GM19351 (cell line): ENCODE measurements at regions not wholly inside any gene's neighbourhood (a gene's known extent, or its start where the extent isn't known, plus 50 kb on each side); places are given as distances from the start of the nearest gene placed in this dataset.

ENCODE experiments used
- ATAC-seq: cut with Tn5 transposase; IDR thresholded peaks from one replicate; pipeline ENCODE4 v1.9.1; 2021; ENCODE audit warnings: mild to moderate bottlenecking, moderate library complexity; ENCODE audit not compliant: unreplicated experiment

DNA sequence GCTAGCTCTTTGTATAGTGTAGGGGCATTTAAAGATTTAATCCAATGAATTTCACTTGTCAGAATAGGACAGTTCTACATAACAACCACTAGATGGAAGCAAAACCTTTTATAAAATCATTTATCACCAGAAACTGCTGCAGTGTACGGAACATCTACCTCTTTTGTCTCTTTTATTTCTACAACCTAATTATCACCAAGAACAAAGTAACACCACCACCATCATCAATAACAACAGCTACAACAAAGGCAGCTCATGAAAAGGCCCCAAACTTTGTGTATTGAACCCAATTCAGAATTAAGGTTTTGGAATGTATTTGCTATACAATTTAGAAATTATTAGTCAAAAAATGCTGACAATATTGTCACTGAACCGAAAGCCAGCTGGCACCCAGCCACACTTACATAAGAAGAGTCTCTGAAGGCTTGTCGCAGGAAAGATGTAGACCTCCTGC is 260.9 kb upstream of the RPS6KA3 start:
- peak; percentile 62 for ATAC-seq

DNA sequence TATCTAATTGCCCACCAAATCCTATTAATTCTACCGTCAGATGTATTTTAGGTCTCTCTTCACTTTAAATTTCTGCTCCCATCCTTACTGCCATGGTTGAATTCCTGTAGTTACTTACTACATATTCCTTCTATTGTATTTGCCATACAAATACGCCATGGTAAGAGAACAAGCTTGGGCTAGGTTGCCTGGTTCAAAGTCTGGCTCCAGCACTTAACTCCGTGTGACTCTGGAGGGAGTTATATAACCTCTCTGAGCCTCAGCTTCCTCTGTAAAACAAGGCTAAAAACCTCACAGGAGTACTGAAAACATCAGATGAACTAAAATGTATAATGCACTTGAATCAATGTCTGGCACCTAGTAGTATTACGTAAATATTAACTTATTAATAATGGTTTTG is 260.3 kb upstream of the RPS6KA3 start:
- ATAC-seq, result no peak

GRCh38 chrX:20523626-20524312 is 257.1 kb upstream of the RPS6KA3 start:
- ATAC-seq, result peak; percentile 53

DNA sequence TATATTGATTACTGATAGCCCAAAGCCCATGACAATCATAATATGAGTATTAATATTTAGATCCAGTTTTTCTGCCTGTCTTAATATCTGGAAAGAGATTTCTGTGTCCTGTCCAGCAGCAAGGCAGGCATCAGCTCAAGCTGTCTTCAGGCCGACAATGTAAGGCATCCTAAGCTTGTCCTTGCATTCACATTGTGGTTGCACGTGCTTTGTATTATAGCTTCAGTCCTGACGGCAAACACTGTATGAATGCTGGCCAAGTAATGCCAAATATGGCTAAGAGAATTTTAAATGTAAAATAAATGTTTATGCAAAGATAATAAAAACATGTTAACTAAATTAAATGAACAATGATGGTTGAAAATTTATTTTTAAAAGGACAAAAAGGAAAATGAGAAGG is 255.7 kb upstream of the RPS6KA3 start:
- ATAC-seq, result no peak

GRCh38 chrX:20521222-20521621 is 254.5 kb upstream of the RPS6KA3 start:
- no peak for ATAC-seq

GRCh38 chrX:20519826-20520225 is 253.1 kb upstream of the RPS6KA3 start:
- ATAC-seq, result no peak

DNA sequence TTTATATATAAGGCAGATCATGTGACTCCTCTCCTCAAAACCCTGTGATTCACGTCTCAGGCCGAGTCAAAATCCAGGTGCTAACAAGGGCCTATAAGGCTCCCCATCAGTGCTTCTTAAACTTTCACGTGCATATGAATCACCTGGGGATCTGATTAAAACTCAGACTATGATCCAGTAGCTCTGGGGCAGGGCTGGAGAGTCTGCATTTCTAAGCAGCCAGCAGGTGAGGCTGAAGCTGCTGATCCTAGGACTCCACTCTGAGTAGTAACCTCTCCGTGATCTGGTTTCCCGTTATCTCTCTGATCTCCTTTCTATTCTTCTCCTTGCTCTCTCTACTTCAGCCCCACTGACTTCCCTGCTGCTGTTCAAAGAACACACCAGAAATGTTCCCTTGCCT is 252.4 kb upstream of the RPS6KA3 start:
- ATAC-seq, result no peak

DNA sequence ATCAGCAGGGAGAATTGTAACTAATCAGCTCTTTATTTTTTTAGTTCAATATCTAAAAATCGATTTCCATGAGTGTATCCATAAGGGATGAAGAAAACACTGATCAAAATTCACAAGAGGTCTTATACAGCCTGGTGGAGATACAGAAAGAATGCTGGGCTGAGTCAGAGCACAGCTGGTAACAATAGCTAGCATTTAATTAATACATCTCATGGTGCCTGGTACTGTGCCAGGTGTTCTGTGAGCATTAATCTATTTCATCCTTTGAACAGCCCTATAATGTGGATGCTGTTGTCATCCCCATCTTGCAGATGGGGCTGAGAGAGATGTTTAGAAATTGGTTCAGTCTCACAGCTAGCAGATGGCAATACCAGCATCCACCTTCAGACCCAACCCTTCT is 250.9 kb upstream of the RPS6KA3 start:
- no peak for ATAC-seq

DNA sequence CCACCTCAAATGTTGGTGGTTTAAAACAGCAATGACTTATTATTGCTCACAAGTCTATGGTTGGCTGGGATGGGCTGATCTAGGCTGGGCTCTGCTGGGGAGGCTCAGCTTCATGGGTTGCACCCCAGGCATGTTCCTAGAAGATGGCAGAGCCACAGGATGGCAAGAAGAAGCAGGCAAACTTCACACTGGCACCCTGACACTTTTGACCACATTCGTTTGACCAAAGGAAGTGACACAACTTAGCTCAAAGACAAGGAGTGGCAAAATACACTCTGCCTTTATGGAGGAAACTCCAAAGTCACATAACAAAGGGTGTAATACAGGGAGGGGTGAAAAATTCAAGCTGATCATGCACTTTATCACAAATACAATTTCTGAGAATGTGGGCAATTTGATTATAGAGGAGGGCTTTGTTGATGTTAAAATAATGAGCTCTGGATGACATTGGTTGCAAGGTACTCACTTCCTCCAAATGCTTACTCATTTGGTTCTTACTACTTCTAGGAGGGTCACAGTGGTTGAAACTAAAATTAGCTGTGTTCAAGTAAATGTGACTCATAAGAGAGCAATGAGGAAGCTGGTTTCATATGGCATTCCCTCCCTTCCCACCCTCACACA is 249.2 kb upstream of the RPS6KA3 start:
- ATAC-seq, result peak; percentile 98

DNA sequence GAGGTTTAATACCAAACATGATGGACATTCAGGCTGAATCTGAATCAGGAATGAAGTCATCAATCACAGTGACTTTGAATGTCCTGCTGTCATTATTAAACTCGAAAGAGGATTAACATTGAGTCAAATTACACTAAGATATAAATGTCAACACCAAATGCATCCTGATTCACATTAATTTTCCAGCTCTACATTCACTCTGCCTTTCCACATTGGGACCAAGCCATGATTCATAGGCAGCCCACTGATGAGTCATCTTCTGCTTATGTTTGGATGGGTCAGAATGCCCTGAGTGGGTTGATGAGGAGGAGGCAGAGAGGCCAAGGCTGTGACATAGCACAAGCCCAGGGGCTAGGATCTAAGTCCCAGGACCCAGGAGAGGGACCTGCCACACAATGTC is 247.6 kb upstream of the RPS6KA3 start:
- no peak for ATAC-seq

DNA sequence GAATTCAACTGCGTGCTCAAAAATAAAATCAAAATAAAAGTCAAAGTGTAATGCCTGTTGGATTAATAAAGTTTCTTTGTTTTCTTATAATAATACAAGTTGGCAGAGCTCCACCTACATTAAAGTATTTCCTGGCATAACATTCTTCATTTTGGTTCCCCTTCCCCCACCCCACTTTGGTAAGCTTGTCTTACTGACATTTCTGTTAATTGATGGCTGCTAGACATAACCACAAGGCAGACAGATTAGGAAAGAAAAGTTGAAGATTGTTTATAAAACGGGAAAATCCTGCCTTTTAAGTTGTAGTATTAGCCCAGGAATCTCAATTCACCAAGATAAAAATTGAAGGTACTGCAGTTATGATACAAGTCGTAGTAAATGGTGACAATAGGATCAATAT is 246.5 kb upstream of the RPS6KA3 start:
- ATAC-seq, result no peak

GRCh38 chrX:20511792-20512191 is 245.1 kb upstream of the RPS6KA3 start:
- no peak for ATAC-seq

DNA sequence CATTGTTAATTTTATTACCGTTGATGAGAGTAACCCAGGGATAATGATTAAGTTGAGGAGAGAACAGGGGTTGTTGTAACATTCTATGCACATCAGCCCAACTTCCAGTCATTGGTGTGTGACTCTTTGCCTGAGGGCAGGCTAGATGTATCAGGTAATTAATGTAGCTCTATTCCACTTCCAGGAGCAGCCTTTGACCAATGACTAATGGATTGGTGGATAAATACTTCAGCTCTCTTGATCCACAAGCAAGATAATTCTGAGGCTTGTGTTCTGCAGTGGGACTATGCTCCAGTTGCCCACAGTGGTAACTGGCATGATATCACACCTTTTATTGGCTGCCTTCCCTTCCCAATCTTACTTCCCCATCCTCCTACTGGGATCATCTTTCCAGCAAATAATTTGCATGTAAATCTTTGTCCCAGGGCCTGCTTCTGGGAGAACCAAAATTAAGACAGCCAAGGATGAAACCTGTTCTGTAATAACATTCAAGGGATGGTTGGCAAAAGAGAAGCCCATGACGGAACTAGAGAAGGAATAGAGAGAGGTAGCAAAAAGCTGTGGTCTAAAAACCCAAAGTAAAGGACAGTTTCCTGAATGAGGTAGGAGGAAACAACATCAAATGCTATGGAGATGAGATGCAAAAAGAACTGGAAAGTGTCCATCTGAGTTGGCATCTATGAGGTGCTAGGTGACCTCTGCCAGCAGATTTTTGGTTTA is 241.4 kb upstream of the RPS6KA3 start:
- no peak for ATAC-seq

DNA sequence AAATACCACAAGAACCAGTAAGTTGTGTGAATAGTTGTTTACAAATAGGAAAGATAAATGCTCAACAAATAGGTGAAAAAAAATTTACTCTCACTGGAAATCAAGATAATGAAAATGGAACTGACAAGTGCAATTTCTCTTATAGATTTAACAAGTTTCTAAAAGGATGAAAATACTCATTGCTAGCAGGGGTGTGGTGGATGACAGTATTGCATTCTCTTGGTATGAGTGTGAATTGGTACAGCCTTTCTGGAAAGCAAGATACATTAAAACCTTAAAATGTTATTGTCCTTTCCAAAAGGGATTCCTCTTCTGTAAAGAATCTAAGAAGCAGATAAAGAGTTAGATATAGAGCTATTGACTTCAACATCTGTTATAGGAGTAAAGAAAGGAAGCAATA is 240.0 kb upstream of the RPS6KA3 start:
- peak; percentile 68 for ATAC-seq

GRCh38 chrX:20500949-20501348 is 234.2 kb upstream of the RPS6KA3 start:
- ATAC-seq, result no peak

GRCh38 chrX:20500171-20500865 is 233.6 kb upstream of the RPS6KA3 start:
- ATAC-seq, result peak; percentile 90

GRCh38 chrX:20499763-20500162 is 233.1 kb upstream of the RPS6KA3 start:
- ATAC-seq, result no peak

- no peak for ATAC-seq
Measured at GRCh38 chrX:20498851-20499635, 232.3 kb upstream of the RPS6KA3 start.

DNA sequence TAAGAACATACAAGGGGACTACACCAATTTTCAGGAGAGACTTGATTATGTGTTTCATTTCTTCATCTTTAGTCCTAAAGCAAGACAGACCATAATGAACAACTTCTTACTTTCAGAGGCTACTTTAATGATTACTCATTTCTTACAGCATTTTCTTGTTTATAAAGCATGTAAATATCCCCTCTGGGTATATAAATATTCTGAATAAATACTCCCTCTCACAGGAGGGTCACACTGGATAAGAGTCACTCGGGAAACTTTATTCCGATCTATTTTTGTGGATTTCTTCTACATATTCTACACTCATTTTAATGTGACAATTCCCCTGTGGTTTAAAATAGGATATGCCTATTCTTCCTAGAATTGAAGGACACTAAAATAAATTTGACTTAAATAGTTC is 228.9 kb upstream of the RPS6KA3 start:
- ATAC-seq, result no peak

GRCh38 chrX:20488473-20488872 is 221.8 kb upstream of the RPS6KA3 start:
- ATAC-seq, result no peak

- ATAC-seq, result no peak
Measured at GRCh38 chrX:20487227-20487626, 220.5 kb upstream of the RPS6KA3 start.
